ENCODE measurements at regions not wholly inside any gene's neighbourhood (a gene's known extent, or its start where the extent isn't known, plus 50 kb on each side); places are given as distances from the start of the nearest gene placed in this dataset.
A peak's percentile ranks its signal among the peaks of the same experiment; 100 is the strongest.

DNA sequence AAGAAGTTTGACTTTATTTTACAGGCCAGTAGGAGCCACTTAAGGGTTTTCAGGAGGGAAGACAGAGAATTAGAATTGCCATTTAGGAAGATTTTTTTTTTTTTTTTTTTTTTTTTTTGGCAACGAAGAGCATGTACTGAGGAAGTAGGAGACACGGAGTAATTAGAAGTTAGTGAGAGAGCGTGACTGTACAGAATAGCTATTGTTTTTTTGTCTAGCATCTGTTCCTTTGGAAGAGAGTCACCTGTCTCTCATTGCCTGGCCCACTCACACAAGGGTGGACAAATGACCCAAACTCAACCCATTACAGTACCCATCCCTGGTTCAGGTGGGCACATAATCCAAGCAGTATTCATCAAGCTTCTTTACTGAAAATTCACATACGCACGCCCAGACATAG, 166.7 kb downstream of the LACC1 start:
- H3K27ac ChIP-seq = no peak overlapping the region
- no peaks in the 10 kb centered on the region for H3K9me3 ChIP-seq
- no peak overlapping the region for H3K4me3 ChIP-seq
- peaks cover 0 to 13% (median 2%) of the 10 kb centered on the region in 3 donors for H3K4me1 ChIP-seq
- no peak for TF ChIP-seq EP300 (IDR thresholded peaks at IDR 0.05)
- no peak for TF ChIP-seq POLR2A (IDR thresholded peaks at IDR 0.05)
- no peak for TF ChIP-seq POLR2AphosphoS5 (IDR thresholded peaks at IDR 0.05)
- TF ChIP-seq, protein P1, sequence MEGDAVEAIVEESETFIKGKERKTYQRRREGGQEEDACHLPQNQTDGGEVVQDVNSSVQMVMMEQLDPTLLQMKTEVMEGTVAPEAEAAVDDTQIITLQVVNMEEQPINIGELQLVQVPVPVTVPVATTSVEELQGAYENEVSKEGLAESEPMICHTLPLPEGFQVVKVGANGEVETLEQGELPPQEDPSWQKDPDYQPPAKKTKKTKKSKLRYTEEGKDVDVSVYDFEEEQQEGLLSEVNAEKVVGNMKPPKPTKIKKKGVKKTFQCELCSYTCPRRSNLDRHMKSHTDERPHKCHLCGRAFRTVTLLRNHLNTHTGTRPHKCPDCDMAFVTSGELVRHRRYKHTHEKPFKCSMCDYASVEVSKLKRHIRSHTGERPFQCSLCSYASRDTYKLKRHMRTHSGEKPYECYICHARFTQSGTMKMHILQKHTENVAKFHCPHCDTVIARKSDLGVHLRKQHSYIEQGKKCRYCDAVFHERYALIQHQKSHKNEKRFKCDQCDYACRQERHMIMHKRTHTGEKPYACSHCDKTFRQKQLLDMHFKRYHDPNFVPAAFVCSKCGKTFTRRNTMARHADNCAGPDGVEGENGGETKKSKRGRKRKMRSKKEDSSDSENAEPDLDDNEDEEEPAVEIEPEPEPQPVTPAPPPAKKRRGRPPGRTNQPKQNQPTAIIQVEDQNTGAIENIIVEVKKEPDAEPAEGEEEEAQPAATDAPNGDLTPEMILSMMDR (IDR thresholded peaks at IDR 0.05) = no peak
- no peaks in the 10 kb centered on the region for H3K27me3 ChIP-seq
- WGBS, 2 donors (ENCODE audit: low coverage in 1 of 2) = 67 to 88% methylated on average over 4 to 5 of the region's 5 CpGs
- H3K36me3 ChIP-seq = no peaks in the 10 kb centered on the region
- no peak for ATAC-seq

DNA sequence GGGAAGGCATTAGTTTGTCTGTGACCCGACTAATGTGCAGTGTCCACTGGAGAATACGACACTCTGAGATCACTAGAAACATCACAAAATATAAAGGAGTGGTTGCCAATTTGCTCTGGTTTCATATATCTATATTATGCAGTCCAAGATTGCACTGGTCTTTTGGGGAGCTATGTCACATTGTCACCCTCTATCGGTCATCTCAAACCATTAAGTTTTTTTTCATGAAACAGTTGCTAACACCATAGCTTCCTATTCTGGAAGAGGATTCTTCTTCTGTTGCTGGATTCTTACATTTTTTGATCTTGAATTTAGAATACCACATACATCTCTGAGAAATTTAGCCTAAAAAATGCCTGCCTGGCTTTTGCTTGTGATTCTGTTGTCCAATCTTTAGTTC, 168.6 kb downstream of the LACC1 start:
- no peak overlapping the region for H3K27ac ChIP-seq
- TF ChIP-seq, protein P1 (IDR thresholded peaks at IDR 0.05) = no peak
- TF ChIP-seq EP300 (IDR thresholded peaks at IDR 0.05) (no peak), POLR2A (IDR thresholded peaks at IDR 0.05) (no peak), POLR2AphosphoS5 (IDR thresholded peaks at IDR 0.05) (no peak)
- H3K36me3 ChIP-seq = no peaks in the 10 kb centered on the region
- no peaks in the 10 kb centered on the region for H3K27me3 ChIP-seq
- H3K4me3 ChIP-seq = no peak overlapping the region
- no peaks in the 10 kb centered on the region for H3K9me3 ChIP-seq
- peaks cover under 1 to 29% (median 13%) of the 10 kb centered on the region in 3 donors for H3K4me1 ChIP-seq
- ATAC-seq = no peak
- WGBS, 2 donors (ENCODE audit: low coverage in 1 of 2) = 70 to 86% methylated on average over 2 to 3 of the region's 3 CpGs

GRCh38 chr13:44049081-44049945, 169.6 kb downstream of the LACC1 start:
- H3K4me1 ChIP-seq = peaks cover 4 to 35% (median 18%) of the 10 kb centered on the region in 3 donors
- no peaks in the 10 kb centered on the region for H3K27me3 ChIP-seq
- no peak overlapping the region for H3K4me3 ChIP-seq
- no peak for ATAC-seq
- H3K9me3 ChIP-seq = no peaks in the 10 kb centered on the region
- H3K36me3 ChIP-seq = no peaks in the 10 kb centered on the region
- WGBS, 2 donors (ENCODE audit: low coverage in 1 of 2) = 80 to 84% methylated on average over 2 to 3 of the region's 3 CpGs
- no peak for TF ChIP-seq POLR2AphosphoS5 (IDR thresholded peaks at IDR 0.05)
- TF ChIP-seq EP300 (IDR thresholded peaks at IDR 0.05) = no peak
- TF ChIP-seq, protein P1 (IDR thresholded peaks at IDR 0.05) = no peak
- TF ChIP-seq POLR2A (IDR thresholded peaks at IDR 0.05) = no peak
- no peak overlapping the region for H3K27ac ChIP-seq

GRCh38 chr13:44050450-44051063, 170.9 kb downstream of the LACC1 start:
- ATAC-seq = peak; percentile 31
- H3K9me3 ChIP-seq = no peaks in the 10 kb centered on the region
- 18 to 37% methylated on average over 3 of the region's 3 CpGs for WGBS, 2 donors (ENCODE audit: low coverage in 1 of 2)
- no peaks in the 10 kb centered on the region for H3K36me3 ChIP-seq
- H3K27ac ChIP-seq = peak overlapping the region in 1 of 4 donors; percentile 52
- TF ChIP-seq EP300 (IDR thresholded peaks at IDR 0.05) (no peak), POLR2AphosphoS5 (IDR thresholded peaks at IDR 0.05) (no peak), POLR2A (IDR thresholded peaks at IDR 0.05) (no peak)
- TF ChIP-seq, protein P1 (IDR thresholded peaks at IDR 0.05) = peak; percentile 80 to 84 (median 81)
- no peak overlapping the region for H3K4me3 ChIP-seq
- H3K4me1 ChIP-seq = peaks cover 4 to 40% (median 18%) of the 10 kb centered on the region in 3 donors
- no peaks in the 10 kb centered on the region for H3K27me3 ChIP-seq
